Activated CD4-positive, alpha-beta T cell treated with anti-CD3 and anti-CD28 coated beads, Interleukin-2, amount 50 U/mL, for 48 hours (primary cell): ENCODE measurements at regions not wholly inside any gene's neighbourhood (a gene's known extent, or its start where the extent isn't known, plus 50 kb on each side); places are given as distances from the start of the nearest gene placed in this dataset.
"Not testable (repeated sequence)": the region's sequence is repeated elsewhere in the genome, so short reads cannot be mapped to it uniquely, and the experiment has no call there.

ENCODE experiments used
- DNase-seq, 2 experiments: peaks; one replicate each; pipeline ENCODE4 v3.0.0-alpha.2; 2020

DNA sequence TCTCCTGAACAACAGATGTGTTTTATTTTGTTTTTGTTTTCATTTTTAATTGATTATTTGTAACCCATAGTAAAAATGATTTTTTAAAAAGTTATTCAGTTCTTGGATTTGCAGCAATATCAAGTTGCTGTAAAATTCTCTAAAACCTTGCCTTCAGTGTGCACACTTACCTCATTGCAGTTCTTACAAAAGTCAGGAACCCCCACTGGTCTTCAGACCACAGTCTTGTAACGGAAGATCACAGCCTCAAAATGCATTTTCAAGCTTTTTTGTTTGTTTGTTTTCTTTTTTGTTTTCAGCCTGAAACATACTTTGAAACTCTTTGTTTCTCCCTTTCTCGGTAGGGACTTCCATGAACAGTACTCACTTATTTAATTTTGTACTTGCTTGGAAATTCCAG is 1012.8 kb upstream of the GYPC start:
- no peak for DNase-seq

GRCh38 chr2:125643585-125643984 is 1012.4 kb upstream of the GYPC start:
- DNase-seq: no peak

DNA sequence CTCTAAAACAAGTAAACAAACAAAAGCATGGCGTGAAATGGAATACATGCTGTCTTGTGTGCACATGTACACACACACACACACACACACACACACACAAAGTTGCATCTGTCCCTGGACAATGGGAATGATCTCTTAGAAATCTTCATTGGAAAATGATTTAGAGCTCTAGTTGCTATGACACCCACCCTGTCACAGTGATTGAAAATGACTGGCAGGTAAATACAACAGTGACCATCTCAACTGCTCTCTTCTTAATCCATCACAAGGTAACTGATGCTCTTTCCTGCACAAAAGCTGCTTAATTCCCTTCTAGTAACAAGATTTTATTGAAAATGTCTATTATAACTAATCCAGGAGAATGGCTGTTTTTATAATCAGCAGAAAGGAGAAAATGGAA is 1011.7 kb upstream of the GYPC start:
- no peak for DNase-seq

DNA sequence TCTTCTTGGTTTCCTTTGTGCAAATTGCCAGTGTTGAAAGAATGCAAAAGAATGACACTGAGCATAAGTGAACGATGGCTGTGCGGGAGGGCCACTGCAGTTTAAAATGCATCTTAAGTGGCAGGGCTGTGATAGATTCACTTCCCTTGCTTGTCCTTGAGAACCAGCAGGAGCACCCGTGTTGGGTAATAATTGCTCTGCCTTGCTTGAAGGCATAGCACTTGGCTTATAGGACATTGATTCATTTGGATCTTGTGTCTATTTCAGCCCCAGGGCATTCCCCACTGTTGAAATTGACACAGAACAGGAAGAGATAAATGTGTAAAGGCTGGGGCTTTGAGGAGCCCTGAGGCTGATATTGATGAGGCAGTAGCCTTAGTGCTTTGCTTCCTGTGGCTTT is 1003.7 kb upstream of the GYPC start:
- no peak for DNase-seq

GRCh38 chr2:125654226-125654625 is 1001.7 kb upstream of the GYPC start:
- DNase-seq: no peak

- DNase-seq: no peak
Measured at GRCh38 chr2:125656190-125656589, 999.8 kb upstream of the GYPC start.

DNA sequence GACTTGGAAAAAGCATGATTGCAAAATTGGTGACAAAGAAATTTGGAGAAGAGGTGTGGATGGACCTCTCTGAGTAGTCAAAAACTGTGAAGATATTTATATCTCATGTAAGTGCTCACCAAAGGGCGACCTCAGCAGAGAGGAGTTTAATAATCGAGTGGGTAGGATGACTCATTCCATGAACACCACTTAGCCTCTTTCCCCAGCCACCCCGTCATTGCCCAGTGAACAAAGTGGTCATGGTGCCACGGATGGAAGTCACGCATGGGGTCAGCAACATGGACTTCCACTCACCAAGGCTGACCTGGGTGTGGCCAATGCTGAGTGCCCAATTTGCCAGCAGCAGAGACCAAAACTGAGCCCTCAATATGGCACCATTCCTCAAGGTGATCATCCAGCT is 997.4 kb upstream of the GYPC start:
- no peak for DNase-seq

- not testable (repeated sequence) for DNase-seq
Measured at GRCh38 chr2:125660369-125660768, 995.6 kb upstream of the GYPC start.

DNA sequence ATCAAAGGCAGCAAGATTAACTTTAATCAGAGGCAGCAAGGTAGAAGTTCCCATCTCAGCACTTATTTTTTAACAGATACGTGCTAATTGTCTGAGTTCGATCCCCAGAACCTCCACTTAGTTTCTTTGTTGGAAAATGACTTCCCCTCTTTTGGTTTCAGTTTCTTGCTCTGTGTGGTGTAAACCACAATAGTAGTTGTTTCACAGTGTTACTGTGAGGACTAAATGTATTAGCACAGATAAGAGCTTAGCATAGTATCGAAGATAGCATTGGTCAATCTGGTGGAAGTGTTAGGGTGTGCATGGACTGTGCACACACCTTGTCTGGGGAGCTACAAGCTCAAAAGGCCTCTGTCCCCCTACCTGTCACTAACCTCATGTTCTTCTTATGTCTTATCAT is 988.3 kb upstream of the GYPC start:
- no peak for DNase-seq

DNA sequence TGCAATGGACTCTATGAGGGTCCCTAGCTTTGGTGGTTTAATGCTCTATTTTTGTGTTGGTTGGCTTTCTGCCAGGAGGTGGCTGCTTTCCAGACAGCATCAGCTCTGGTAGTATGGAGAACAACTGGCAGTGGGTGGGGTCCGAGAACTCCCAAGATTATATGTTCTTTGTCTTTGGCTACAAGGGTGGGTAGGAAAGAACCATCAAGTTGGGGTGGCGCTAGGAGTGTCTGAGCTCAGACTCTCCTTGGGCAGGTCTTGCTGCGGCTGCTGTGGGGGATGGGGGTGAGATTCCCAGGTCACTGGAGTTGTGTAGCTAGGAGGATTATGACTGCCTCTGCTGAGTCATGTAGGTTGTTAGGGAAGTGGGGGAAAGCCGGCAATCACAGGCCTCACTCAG is 976.1 kb upstream of the GYPC start:
- no peak for DNase-seq

DNA sequence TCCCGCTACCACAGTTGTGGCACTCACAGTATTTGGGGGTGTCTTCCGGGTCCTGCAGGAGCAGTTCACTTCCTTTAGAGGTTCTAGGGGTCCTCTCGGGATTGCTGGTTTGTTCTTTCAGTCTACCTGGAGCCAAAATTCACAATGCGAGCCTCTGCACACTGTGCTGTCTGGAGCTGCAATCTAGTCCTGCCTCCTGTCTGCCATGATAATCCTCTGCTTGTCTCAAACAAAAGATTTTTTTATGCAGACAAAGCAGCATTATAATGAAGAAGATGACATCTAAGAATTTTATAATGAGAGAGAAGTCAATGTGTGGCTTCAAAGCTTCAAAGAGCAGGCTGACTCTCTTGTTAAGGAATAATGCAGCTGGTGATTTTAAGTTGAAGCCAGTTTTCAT is 975.1 kb upstream of the GYPC start:
- DNase-seq: no peak

- DNase-seq: no peak
Measured at GRCh38 chr2:125681576-125681975, 974.4 kb upstream of the GYPC start.

GRCh38 chr2:125681976-125682805 is 973.8 kb upstream of the GYPC start:
- DNase-seq: no peak

- no peak for DNase-seq
Measured at GRCh38 chr2:125684256-125684655, 971.7 kb upstream of the GYPC start.

GRCh38 chr2:125684932-125685331 is 971.0 kb upstream of the GYPC start:
- no peak for DNase-seq

DNA sequence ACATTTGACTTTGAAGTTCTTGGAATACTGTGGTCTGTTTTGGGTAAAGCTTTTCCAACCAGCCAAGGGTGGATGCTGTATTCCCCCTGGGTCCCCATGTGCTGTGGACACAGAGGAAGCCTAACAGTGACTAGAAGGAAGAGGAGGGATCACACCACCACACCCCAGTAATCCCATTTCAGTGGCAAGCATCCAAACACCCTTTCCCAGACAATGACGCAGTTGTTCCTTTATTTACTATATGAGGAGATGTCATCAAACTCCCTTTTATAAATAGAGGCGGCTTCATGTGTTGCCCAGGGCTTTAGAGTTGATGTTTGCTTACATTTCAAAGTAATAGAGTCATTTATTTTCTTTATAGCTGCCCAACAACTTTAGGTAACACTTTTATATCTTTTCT is 959.4 kb upstream of the GYPC start:
- DNase-seq: no peak

DNA sequence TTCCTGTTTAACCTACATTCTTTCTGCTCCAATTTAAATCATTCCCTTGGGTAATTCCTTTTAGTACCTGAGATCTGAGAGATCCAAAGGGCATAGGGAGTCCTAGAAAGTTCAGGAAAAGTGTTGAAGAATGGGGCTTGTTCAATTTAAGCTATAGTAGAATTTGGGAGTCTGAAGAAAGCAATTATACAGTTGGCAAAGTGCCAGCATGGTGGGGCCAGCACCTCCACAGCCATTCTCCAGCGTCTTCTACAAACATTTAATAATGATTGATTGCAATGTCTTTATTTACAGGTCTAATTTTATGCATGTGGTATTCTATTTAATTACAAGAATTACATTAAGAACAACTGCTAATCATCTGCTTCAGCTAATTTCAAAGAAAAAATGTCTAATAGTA is 957.7 kb upstream of the GYPC start:
- no peak for DNase-seq

DNA sequence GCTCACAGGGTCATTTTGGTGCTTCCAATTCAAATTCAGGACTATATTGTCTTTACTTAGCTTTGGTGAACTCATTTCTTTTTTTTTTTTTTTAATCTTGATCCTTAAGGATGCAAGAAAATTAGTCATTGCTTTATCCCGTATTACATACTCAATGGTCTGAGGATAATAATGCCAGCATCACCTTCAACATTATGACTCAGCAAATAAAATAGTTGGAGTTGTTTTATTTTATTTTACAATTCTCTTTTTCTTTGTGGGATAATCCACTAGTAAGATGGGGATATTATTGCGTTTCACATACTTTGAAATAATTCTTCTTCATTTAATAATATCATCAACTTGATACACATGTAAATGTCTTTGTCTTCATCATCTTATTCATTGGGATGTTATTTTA is 954.9 kb upstream of the GYPC start:
- no peak for DNase-seq

- no peak for DNase-seq
Measured at GRCh38 chr2:125707611-125708010, 948.3 kb upstream of the GYPC start.

DNA sequence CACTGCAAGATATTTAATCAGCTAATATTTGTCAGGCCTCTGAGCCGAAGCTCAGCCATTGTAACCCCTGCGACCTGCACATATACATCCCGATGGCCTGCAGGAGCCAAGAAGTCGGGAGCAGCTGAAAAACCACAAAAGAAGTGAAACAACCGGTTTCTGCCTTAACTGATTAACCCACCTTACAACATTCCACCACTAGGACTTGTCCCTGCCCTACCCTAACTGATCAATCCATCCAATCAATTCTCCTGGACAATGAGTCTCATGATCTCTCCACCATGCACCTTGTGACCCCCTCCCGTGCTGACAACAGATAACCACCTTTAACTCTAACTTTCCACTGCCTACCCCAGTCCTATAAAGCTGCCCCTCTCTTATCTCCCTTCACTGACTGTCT is 945.4 kb upstream of the GYPC start:
- no peak for DNase-seq

DNA sequence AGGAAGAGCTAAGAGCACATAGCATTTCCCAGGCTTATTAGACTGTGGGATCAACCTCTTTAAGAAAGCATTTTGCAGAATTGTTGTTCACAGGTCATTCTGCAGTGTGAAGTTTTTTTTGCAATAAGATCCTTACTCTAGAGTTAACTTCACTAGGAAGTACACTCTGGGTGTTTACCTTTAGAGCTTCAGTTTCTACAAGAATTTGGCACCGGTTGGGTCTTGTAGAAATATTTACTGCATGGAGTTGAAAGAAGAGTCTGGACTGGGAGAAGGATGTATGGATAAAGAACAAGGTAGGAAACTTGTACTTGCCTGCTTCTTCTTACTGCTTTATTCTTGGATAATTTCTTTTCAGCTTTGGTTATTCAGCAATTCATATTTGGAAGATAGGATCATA is 944.9 kb upstream of the GYPC start:
- DNase-seq: no peak

GRCh38 chr2:125713533-125713932 is 942.4 kb upstream of the GYPC start:
- DNase-seq: no peak

GRCh38 chr2:125721072-125721721 is 934.8 kb upstream of the GYPC start:
- DNase-seq: no peak

- DNase-seq: no peak
Measured at GRCh38 chr2:125730921-125731320, 925.0 kb upstream of the GYPC start.

GRCh38 chr2:125736306-125736705 is 919.7 kb upstream of the GYPC start:
- no peak for DNase-seq
